Endothelial cell of umbilical vein (primary cell): ENCODE measurements at regions not wholly inside any gene's neighbourhood (a gene's known extent, or its start where the extent isn't known, plus 50 kb on each side); places are given as distances from the start of the nearest gene placed in this dataset.

Experiments
- CTCF ChIP-seq, 2 donors: IDR thresholded peaks; 1 replicate in 1 of 2; 2 replicates in 1 of 2; pipeline ENCODE4 v1.5.1; 2011; ENCODE audit warnings: low read length in 2 of 2, mild to moderate bottlenecking in 2 of 2, moderate library complexity in 2 of 2, control low read depth in 1 of 2, inconsistent platforms in 1 of 2, low read depth in 1 of 2; ENCODE audit not compliant: insufficient read depth in 1 of 2; ENCODE audit errors: extremely low read depth in 1 of 2
- JUN ChIP-seq: IDR thresholded peaks from 2 replicates; pipeline ENCODE4 v1.6.1; 2011; ENCODE audit warnings: borderline replicate concordance, low read depth; ENCODE audit not compliant: insufficient read length, insufficient read depth

- TF ChIP-seq JUN: no peak
- TF ChIP-seq CTCF (IDR thresholded peaks at IDR 0.05; ENCODE audit: extremely low read depth in 1 of 2, insufficient read depth in 1 of 2, low read depth in 1 of 2, low read length in 2 of 2): no peak
Observed at GRCh38 chr7:157467496-157468212, 130.8 kb downstream of the DNAJB6 start.
